ENCODE measurements at regions not wholly inside any gene's neighbourhood (a gene's known extent, or its start where the extent isn't known, plus 50 kb on each side); places are given as distances from the start of the nearest gene placed in this dataset.

- TF ChIP-seq CTCF (IDR thresholded peaks at IDR 0.05; ENCODE audit: low read length), result no peak
- TF ChIP-seq EZH2 (IDR thresholded peaks at IDR 0.05; ENCODE audit: borderline replicate concordance, low read length), result no peak
These were observed 54.1 kb upstream of the ANTXRL start for GRCh38 chr10:46232666-46233065.
